ENCODE measurements at regions not wholly inside any gene's neighbourhood (a gene's known extent, or its start where the extent isn't known, plus 50 kb on each side); places are given as distances from the start of the nearest gene placed in this dataset.

DNA sequence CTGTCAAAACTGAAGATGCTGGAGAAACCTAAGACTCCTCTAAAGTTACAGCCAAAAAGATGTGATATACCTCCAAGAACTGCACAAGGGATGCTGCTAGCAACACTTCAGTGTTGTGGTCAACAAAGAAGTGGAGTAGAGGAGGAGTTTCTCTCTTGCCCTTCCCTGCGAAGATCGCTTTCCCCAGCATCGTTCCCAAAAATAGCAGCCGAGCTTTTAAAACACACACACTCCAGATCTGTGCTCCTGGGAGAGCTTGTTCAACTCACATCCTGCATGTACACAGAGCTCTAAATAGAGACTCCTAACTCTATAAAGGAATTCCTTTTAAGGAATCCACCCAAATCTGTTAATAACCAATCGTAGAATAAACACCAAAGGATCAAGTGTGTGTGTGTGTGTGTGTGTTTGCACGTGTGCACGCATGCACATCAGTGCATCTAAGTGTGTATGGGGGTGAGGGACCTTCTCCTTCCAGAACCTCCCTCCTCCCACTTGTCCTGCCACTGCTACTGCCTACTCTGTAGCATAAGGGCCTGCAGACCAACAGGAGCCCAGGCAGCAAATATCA is 58.5 kb downstream of the PSMG1 start:
- DNase-seq (ENCODE audit: low spot score): no peak
- TF ChIP-seq, protein P1, sequence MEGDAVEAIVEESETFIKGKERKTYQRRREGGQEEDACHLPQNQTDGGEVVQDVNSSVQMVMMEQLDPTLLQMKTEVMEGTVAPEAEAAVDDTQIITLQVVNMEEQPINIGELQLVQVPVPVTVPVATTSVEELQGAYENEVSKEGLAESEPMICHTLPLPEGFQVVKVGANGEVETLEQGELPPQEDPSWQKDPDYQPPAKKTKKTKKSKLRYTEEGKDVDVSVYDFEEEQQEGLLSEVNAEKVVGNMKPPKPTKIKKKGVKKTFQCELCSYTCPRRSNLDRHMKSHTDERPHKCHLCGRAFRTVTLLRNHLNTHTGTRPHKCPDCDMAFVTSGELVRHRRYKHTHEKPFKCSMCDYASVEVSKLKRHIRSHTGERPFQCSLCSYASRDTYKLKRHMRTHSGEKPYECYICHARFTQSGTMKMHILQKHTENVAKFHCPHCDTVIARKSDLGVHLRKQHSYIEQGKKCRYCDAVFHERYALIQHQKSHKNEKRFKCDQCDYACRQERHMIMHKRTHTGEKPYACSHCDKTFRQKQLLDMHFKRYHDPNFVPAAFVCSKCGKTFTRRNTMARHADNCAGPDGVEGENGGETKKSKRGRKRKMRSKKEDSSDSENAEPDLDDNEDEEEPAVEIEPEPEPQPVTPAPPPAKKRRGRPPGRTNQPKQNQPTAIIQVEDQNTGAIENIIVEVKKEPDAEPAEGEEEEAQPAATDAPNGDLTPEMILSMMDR (IDR thresholded peaks at IDR 0.05; ENCODE audit: extremely low read depth, missing control alignments): no peak

DNA sequence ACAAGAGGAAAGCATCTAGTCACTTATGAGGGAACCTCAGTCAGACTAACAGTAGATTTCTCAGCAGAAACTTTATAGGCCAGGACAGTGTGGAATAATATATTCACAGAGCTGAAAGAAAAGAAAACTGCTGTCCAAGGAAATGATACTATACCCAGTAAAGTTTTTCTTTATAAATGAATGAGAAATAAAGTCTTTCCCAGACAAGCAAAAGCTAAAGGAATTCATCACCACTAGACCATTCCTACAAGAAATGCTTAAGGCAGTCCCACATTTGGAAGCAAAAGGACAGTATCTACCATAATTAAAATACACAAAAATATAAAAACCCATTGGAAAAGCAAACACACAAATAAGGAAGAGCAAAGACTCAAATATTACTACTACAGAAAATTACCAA is 59.9 kb downstream of the PSMG1 start:
- no peak for DNase-seq (ENCODE audit: low spot score)
- TF ChIP-seq, protein P1 (IDR thresholded peaks at IDR 0.05; ENCODE audit: extremely low read depth, missing control alignments): no peak

DNA sequence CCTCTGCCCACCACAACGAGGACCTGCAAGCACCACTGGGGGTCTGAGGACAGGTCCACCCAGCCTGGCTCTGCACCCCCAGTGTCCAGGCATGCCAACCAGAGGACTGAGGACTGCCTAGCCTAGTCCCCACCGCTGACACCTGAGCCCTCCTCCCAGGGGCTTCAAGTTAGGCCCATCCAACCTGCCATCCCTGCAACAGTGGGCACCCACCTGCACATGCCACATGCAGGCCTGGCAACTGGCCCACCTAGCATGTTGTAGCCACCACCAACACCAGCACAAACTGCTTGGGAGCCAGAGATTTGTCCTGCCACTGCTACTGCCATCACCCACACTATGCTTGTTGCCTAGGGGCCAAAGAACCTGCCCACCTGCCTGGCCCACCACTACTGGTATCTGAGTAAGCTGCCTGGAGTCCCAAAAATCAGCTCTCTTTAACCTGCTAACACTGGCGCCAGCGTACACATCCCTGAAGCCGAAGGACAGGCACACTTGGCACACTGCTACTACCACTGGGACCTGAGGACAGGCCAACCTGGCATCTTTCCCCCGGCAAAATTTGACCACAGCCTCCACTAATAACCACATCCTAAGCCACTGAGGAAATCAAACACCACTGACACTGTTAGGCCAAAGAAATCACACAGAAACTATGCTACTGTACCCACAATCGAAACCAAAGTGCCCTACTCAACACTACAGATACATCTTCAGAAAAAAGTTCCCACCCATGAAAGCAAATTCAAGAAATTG is 61.5 kb downstream of the PSMG1 start:
- TF ChIP-seq, protein P1 (IDR thresholded peaks at IDR 0.05; ENCODE audit: extremely low read depth, missing control alignments): no peak
- no peak for DNase-seq (ENCODE audit: low spot score)

DNA sequence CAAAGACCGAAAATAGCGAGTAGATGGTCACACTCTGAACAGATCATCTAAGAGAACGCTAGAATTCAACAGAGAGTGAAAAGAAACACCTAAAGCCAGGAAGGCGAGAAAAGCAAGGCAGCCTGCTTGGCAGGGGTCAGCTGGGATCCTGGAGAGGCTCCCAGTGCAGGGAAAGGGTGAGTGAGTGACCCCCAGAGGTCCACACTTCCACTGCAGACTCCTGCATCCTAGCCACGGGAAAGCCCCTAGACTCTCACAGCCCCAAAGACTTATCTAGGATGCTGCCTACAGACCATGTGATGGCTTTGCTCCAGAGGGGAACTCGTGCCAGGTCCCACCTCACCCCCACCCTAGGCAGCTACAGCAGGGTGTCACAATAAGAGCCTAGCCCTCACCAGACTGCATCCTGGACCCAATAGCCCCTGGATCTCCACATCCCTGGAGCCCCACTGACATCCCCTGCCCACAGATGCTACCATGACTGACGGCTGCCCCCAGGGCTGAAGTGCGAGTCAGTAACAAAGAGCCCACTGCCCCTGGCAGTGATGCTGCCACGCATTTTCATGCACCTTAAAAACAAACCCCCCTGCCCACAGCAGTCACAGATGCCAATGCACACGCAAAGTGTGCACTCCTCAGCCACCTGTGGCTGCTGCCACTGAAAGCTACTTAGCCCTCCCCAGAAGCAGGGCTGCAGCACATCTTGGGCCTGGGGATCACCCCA is 62.2 kb downstream of the PSMG1 start:
- TF ChIP-seq, protein P1 (IDR thresholded peaks at IDR 0.05; ENCODE audit: extremely low read depth, missing control alignments): no peak
- no peak for DNase-seq (ENCODE audit: low spot score)

GRCh38 chr21:39119891-39120290 is 63.4 kb downstream of the PSMG1 start:
- DNase-seq (ENCODE audit: low spot score): no peak
- TF ChIP-seq, protein P1 (IDR thresholded peaks at IDR 0.05; ENCODE audit: extremely low read depth, missing control alignments): no peak

DNA sequence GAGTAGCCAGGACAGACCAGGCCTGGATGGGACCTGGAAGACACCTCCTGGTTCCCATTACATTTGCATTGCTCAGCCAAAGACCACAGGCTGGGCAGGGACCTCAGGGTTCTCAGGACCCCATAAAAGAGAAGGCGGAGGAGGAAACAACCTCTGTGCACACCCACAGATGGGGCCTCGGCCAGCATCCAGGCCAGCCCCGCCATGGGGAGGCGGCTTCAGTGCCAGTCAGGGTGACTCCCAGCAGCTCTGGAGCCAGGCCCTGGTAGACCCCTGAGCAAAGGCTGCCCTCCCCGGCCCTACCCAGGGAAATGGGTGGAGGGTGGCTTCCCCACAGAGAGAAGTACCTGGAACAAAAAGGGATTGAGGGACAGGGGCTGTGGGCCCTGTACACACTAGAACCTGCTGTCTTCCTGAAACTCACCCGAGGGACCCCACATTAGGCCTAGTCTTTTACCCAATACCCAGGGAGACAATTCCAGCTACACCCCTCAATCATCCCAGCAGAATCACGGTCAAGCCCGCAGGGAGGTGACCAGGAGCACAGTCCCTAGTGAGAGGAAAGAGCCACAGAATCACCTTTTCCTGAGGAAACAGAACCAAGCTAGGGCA is 64.5 kb downstream of the PSMG1 start:
- DNase-seq (ENCODE audit: low spot score): no peak
- TF ChIP-seq, protein P1 (IDR thresholded peaks at IDR 0.05; ENCODE audit: extremely low read depth, missing control alignments): no peak

- no peak for DNase-seq (ENCODE audit: low spot score)
- TF ChIP-seq, protein P1 (IDR thresholded peaks at IDR 0.05; ENCODE audit: extremely low read depth, missing control alignments): no peak
Measured at GRCh38 chr21:39118061-39118460, 65.2 kb downstream of the PSMG1 start.
